ENCODE measurements at regions not wholly inside any gene's neighbourhood (a gene's known extent, or its start where the extent isn't known, plus 50 kb on each side); places are given as distances from the start of the nearest gene placed in this dataset.

GRCh38 chr3:182007441-182007840, 295.7 kb downstream of the SOX2 start:
- H3K4me1 ChIP-seq (replicated peaks; ENCODE audit: insufficient read depth) = no peaks in the 10 kb centered on the region
- H3K4me2 ChIP-seq = no peak overlapping the region
- no peaks in the 10 kb centered on the region for H3F3A ChIP-seq (ENCODE audit: insufficient read depth, low read depth)
- H4K20me1 ChIP-seq (ENCODE audit: insufficient read depth) = no peaks in the 10 kb centered on the region
- H2AFZ ChIP-seq = no peak overlapping the region
- no peaks in the 10 kb centered on the region for H3K79me2 ChIP-seq (ENCODE audit: low read depth)
- H3K27ac ChIP-seq = no peak overlapping the region
- ChIA-PET POLR2A (ENCODE audit: unreplicated experiment) (no interaction called here), CTCF (no interaction called here)
- no TSS peak for BruUV-seq (replicated peaks)
- no peak for TF ChIP-seq EZH2 (IDR thresholded peaks at IDR 0.05; ENCODE audit: low read depth)
- no peaks in the 10 kb centered on the region for H3K36me3 ChIP-seq (ENCODE audit: low read depth)
- no peaks in the 10 kb centered on the region for H3K9me3 ChIP-seq (ENCODE audit: insufficient read depth, low read depth)
- intact Hi-C loops (cut with micrococcal nuclease; ENCODE audit: unreplicated experiment) = no loop called here
- H3K27me3 ChIP-seq (ENCODE audit: insufficient read depth, low read depth) = no peaks in the 10 kb centered on the region
- H3K9me2 ChIP-seq (ENCODE audit: insufficient read depth) = no peaks in the 10 kb centered on the region
- no peak overlapping the region for H3K4me3 ChIP-seq
- DNase-seq = no peak

GRCh38 chr3:182018361-182018760, 306.6 kb downstream of the SOX2 start:
- no peaks in the 10 kb centered on the region for H3F3A ChIP-seq (ENCODE audit: insufficient read depth, low read depth)
- intact Hi-C loops (cut with micrococcal nuclease; ENCODE audit: unreplicated experiment) = no loop called here
- H3K27ac ChIP-seq = no peak overlapping the region
- H3K9me2 ChIP-seq (ENCODE audit: insufficient read depth) = no peaks in the 10 kb centered on the region; the same call in 1 of the 2 replicates
- no peak for TF ChIP-seq EZH2 (IDR thresholded peaks at IDR 0.05; ENCODE audit: low read depth)
- TF ChIP-seq, protein P1, sequence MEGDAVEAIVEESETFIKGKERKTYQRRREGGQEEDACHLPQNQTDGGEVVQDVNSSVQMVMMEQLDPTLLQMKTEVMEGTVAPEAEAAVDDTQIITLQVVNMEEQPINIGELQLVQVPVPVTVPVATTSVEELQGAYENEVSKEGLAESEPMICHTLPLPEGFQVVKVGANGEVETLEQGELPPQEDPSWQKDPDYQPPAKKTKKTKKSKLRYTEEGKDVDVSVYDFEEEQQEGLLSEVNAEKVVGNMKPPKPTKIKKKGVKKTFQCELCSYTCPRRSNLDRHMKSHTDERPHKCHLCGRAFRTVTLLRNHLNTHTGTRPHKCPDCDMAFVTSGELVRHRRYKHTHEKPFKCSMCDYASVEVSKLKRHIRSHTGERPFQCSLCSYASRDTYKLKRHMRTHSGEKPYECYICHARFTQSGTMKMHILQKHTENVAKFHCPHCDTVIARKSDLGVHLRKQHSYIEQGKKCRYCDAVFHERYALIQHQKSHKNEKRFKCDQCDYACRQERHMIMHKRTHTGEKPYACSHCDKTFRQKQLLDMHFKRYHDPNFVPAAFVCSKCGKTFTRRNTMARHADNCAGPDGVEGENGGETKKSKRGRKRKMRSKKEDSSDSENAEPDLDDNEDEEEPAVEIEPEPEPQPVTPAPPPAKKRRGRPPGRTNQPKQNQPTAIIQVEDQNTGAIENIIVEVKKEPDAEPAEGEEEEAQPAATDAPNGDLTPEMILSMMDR (conservative IDR thresholded peaks at IDR 0.05) = no peak
- H3K27me3 ChIP-seq (ENCODE audit: insufficient read depth, low read depth) = no peaks in the 10 kb centered on the region
- H3K4me3 ChIP-seq = no peak overlapping the region
- no peaks in the 10 kb centered on the region for H4K20me1 ChIP-seq (ENCODE audit: insufficient read depth)
- no peaks in the 10 kb centered on the region for H3K9me3 ChIP-seq (ENCODE audit: insufficient read depth, low read depth)
- no peak for DNase-seq
- POLR2A ChIA-PET (ENCODE audit: unreplicated experiment) = no interaction called here
- no peaks in the 10 kb centered on the region for H3K4me1 ChIP-seq (replicated peaks; ENCODE audit: insufficient read depth)
- BruUV-seq (replicated peaks) = no TSS peak
- H3K79me2 ChIP-seq (ENCODE audit: low read depth) = no peaks in the 10 kb centered on the region
- H3K36me3 ChIP-seq (ENCODE audit: low read depth) = no peaks in the 10 kb centered on the region
- no peak overlapping the region for H2AFZ ChIP-seq
- no peak overlapping the region for H3K4me2 ChIP-seq
- CTCF ChIA-PET = no interaction called here

- H3K9me2 ChIP-seq (ENCODE audit: insufficient read depth) = no peaks in the 10 kb centered on the region; the same call in 1 of the 2 replicates
- H3K27me3 ChIP-seq (ENCODE audit: insufficient read depth, low read depth) = no peaks in the 10 kb centered on the region
- POLR2A ChIA-PET (ENCODE audit: unreplicated experiment) = no interaction called here
- intact Hi-C loops (cut with micrococcal nuclease; ENCODE audit: unreplicated experiment) = no loop called here
- DNase-seq = no peak
- H3K36me3 ChIP-seq (ENCODE audit: low read depth) = no peaks in the 10 kb centered on the region
- H3K9me3 ChIP-seq (ENCODE audit: insufficient read depth, low read depth) = no peaks in the 10 kb centered on the region
- CTCF ChIA-PET = no interaction called here
- no TSS peak for BruUV-seq (replicated peaks)
- H3K79me2 ChIP-seq (ENCODE audit: low read depth) = no peaks in the 10 kb centered on the region
- H3K4me1 ChIP-seq (replicated peaks; ENCODE audit: insufficient read depth) = no peaks in the 10 kb centered on the region
- no peak overlapping the region for H3K4me2 ChIP-seq
- H4K20me1 ChIP-seq (ENCODE audit: insufficient read depth) = no peaks in the 10 kb centered on the region
- H2AFZ ChIP-seq = no peak overlapping the region
- no peak for TF ChIP-seq EZH2 (IDR thresholded peaks at IDR 0.05; ENCODE audit: low read depth)
- TF ChIP-seq, protein P1 (conservative IDR thresholded peaks at IDR 0.05) = no peak
- H3F3A ChIP-seq (ENCODE audit: insufficient read depth, low read depth) = no peaks in the 10 kb centered on the region
- no peak overlapping the region for H3K4me3 ChIP-seq
- no peak overlapping the region for H3K27ac ChIP-seq
These were observed 308.2 kb downstream of the SOX2 start for GRCh38 chr3:182019926-182020325.

DNA sequence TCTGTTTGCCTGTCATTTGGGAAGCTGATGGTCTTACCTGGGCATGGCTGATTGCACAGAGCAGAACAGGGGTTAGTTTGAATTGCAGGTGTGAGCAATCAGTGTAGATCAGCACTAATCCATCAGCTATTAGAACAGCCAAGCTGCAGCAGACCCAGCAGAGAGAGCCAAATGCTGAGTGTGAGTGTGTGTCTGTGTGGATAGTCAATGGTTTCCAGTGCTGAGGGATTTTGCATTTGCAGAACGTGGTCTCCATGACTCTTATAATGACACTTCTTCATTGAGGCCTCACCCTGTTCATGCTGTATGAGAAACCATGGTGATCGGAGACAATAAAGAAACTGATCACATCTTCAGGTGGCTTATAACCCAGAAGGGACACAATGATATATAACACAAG, 312.1 kb downstream of the SOX2 start:
- Histone ChIP-seq H3F3A (ENCODE audit: insufficient read depth, low read depth) (no peaks in the 10 kb centered on the region), H3K9me2 (ENCODE audit: insufficient read depth) (no peaks in the 10 kb centered on the region), H3K79me2 (ENCODE audit: low read depth) (no peaks in the 10 kb centered on the region), H2AFZ (no peak overlapping the region), H3K27me3 (ENCODE audit: insufficient read depth, low read depth) (no peaks in the 10 kb centered on the region), H3K36me3 (ENCODE audit: low read depth) (no peaks in the 10 kb centered on the region), H3K4me1 (replicated peaks; ENCODE audit: insufficient read depth) (peaks cover 15% of the 10 kb centered on the region), H3K27ac (no peak overlapping the region), H3K4me3 (no peak overlapping the region), H3K4me2 (no peak overlapping the region), H3K9me3 (ENCODE audit: insufficient read depth, low read depth) (no peaks in the 10 kb centered on the region), H4K20me1 (ENCODE audit: insufficient read depth) (no peaks in the 10 kb centered on the region)
- POLR2A ChIA-PET (ENCODE audit: unreplicated experiment) = interaction anchor here (0.5 kb wide), 1 partner anchor 213 kb away, joined by 5 read pairs; no protein-coding TSS in a partner anchor
- no peak for TF ChIP-seq EZH2 (IDR thresholded peaks at IDR 0.05; ENCODE audit: low read depth)
- TF ChIP-seq, protein P1 (conservative IDR thresholded peaks at IDR 0.05) = no peak
- no TSS peak for BruUV-seq (replicated peaks)
- intact Hi-C loops (cut with micrococcal nuclease; ENCODE audit: unreplicated experiment) = no loop called here
- CTCF ChIA-PET = no interaction called here
- DNase-seq = no peak

All from PC-9 (cell line).